ENCODE measurements at regions not wholly inside any gene's neighbourhood (a gene's known extent, or its start where the extent isn't known, plus 50 kb on each side); places are given as distances from the start of the nearest gene placed in this dataset.

DNA sequence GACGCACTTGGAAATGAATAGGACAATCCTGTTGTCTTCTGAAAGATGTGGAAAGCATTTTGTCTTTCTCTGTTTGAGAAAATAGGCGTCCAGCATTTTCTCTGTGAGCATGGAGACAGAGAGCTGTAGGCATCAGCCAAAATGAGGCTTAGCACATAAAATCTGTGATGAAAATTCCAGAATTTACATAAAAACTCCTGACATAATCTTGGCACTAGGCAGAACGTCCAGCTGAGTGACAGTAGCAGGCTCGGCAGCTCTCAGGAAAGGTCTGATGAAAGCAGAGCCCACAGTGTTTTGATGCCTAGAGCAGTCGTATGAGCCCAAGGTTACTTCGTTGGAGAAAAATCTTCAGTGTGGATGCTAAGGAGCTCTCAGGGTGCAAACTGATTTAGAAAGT, 543.3 kb upstream of the MAP3K7 start:
- no peak for FAIRE-seq

GRCh38 chr6:91127752-91128151, 540.9 kb upstream of the MAP3K7 start:
- FAIRE-seq: no peak
- TF ChIP-seq FOSL2 (IDR thresholded peaks at IDR 0.05) (no peak), FOSL2 (CRISPR knock-in tag; IDR thresholded peaks at IDR 0.05) (no peak), EHF (CRISPR knock-in tag; IDR thresholded peaks at IDR 0.05) (no peak), CHD4 (IDR thresholded peaks at IDR 0.05; ENCODE audit: borderline replicate concordance) (no peak), RNF2 (IDR thresholded peaks at IDR 0.05; ENCODE audit: borderline replicate concordance, low read depth) (no peak), ESRRA (IDR thresholded peaks at IDR 0.05; ENCODE audit: borderline replicate concordance, low read length) (no peak), ZSCAN20 (CRISPR knock-in tag; IDR thresholded peaks at IDR 0.05) (no peak), MYC (IDR thresholded peaks at IDR 0.05; ENCODE audit: borderline replicate concordance, low read length) (no peak), REST (IDR thresholded peaks at IDR 0.05) (no peak), KDM5A (IDR thresholded peaks at IDR 0.05) (no peak)
- TF ChIP-seq, protein P1, sequence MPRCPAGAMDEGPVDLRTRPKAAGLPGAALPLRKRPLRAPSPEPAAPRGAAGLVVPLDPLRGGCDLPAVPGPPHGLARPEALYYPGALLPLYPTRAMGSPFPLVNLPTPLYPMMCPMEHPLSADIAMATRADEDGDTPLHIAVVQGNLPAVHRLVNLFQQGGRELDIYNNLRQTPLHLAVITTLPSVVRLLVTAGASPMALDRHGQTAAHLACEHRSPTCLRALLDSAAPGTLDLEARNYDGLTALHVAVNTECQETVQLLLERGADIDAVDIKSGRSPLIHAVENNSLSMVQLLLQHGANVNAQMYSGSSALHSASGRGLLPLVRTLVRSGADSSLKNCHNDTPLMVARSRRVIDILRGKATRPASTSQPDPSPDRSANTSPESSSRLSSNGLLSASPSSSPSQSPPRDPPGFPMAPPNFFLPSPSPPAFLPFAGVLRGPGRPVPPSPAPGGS (IDR thresholded peaks at IDR 0.05): no peak
- no peak for ATAC-seq

More for the DNA sequence above, 543.3 kb upstream of the MAP3K7 start:
- no peak overlapping the region for H3K4me3 ChIP-seq
- no peak for ATAC-seq
- no peak overlapping the region for H3K27ac ChIP-seq
- no peak overlapping the region for H3K4me2 ChIP-seq
- 13% methylated on average over 6 of the region's 6 CpGs for WGBS (ENCODE audit: missing lambda C conversion rate)
- no peaks in the 10 kb centered on the region for H3K4me1 ChIP-seq
- DNase-seq (ENCODE audit: low read depth in 1 of 2, low spot score in 1 of 2): no peak
- ChIA-PET POLR2A (no interaction called here), CTCF (no interaction called here)
- H3K9me3 ChIP-seq: no peaks in the 10 kb centered on the region
- no peak for TF ChIP-seq ZC3H11A (IDR thresholded peaks at IDR 0.05)
- TF ChIP-seq HOXA7 (CRISPR knock-in tag; IDR thresholded peaks at IDR 0.05): no peak
- no peak for TF ChIP-seq MYC (IDR thresholded peaks at IDR 0.05; ENCODE audit: borderline replicate concordance, low read length)
- no peak for TF ChIP-seq BHLHE40 (IDR thresholded peaks at IDR 0.05; ENCODE audit: low read depth, low read length)
- no peak for TF ChIP-seq CEBPB (IDR thresholded peaks at IDR 0.05)
- TF ChIP-seq, protein P2, sequence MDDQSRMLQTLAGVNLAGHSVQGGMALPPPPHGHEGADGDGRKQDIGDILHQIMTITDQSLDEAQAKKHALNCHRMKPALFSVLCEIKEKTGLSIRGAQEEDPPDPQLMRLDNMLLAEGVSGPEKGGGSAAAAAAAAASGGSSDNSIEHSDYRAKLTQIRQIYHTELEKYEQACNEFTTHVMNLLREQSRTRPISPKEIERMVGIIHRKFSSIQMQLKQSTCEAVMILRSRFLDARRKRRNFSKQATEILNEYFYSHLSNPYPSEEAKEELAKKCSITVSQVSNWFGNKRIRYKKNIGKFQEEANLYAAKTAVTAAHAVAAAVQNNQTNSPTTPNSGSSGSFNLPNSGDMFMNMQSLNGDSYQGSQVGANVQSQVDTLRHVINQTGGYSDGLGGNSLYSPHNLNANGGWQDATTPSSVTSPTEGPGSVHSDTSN (IDR thresholded peaks at IDR 0.05): no peak
- no peak for TF ChIP-seq NPAS2 (CRISPR knock-in tag; IDR thresholded peaks at IDR 0.05; ENCODE audit: borderline replicate concordance)

GRCh38 chr6:91126876-91127275, 540.0 kb upstream of the MAP3K7 start:
- ChIA-PET POLR2A (no interaction called here), CTCF (interaction anchor here (1.0 kb wide), 1 partner anchor 12 kb away, joined by 3 read pairs; no protein-coding TSS in a partner anchor)
- WGBS (ENCODE audit: missing lambda C conversion rate): 1% methylated on average over 5 of the region's 5 CpGs
- DNase-seq (ENCODE audit: low read depth in 1 of 2, low spot score in 1 of 2) (no peak), FAIRE-seq (no peak), ATAC-seq (no peak)
- Histone ChIP-seq H3K4me3 (no peak overlapping the region), H3K4me2 (no peak overlapping the region), H3K4me1 (no peaks in the 10 kb centered on the region), H3K9me3 (no peaks in the 10 kb centered on the region), H3K27ac (no peak overlapping the region)
- no peak for TF ChIP-seq CHD4 (IDR thresholded peaks at IDR 0.05; ENCODE audit: borderline replicate concordance)
- TF ChIP-seq RAD21 (conservative IDR thresholded peaks at IDR 0.05 in 1 of 2, IDR thresholded peaks at IDR 0.05 in 1 of 2): no peak
- TF ChIP-seq RNF2 (IDR thresholded peaks at IDR 0.05; ENCODE audit: borderline replicate concordance, low read depth): no peak
- TF ChIP-seq, protein P3, sequence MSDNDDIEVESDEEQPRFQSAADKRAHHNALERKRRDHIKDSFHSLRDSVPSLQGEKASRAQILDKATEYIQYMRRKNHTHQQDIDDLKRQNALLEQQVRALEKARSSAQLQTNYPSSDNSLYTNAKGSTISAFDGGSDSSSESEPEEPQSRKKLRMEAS (IDR thresholded peaks at IDR 0.05): no peak
- no peak for TF ChIP-seq CBX2 (IDR thresholded peaks at IDR 0.05; ENCODE audit: borderline replicate concordance, low read depth)
- no peak for TF ChIP-seq HOXA7 (CRISPR knock-in tag; IDR thresholded peaks at IDR 0.05)
- TF ChIP-seq FOSB (CRISPR knock-in tag; IDR thresholded peaks at IDR 0.05): no peak
- no peak for TF ChIP-seq EHMT2 (IDR thresholded peaks at IDR 0.05; ENCODE audit: low read depth)
- no peak for TF ChIP-seq KDM5A (IDR thresholded peaks at IDR 0.05)
- no peak for TF ChIP-seq MAZ (IDR thresholded peaks at IDR 0.05; ENCODE audit: borderline replicate concordance, low read depth, low read length)
- no peak for TF ChIP-seq TFCP2L1 (CRISPR knock-in tag; IDR thresholded peaks at IDR 0.05)
- no peak for TF ChIP-seq EHF (CRISPR knock-in tag; IDR thresholded peaks at IDR 0.05)
- TF ChIP-seq HOXB13 (CRISPR knock-in tag; IDR thresholded peaks at IDR 0.05; ENCODE audit: low read depth): no peak
- TF ChIP-seq RCOR1 (IDR thresholded peaks at IDR 0.05; ENCODE audit: low read depth, low read length): no peak

More at GRCh38 chr6:91127752-91128151, 540.9 kb upstream of the MAP3K7 start:
- Histone ChIP-seq H3K9me3 (no peaks in the 10 kb centered on the region), H3K4me3 (no peak overlapping the region), H3K4me2 (no peak overlapping the region), H3K4me1 (no peaks in the 10 kb centered on the region), H3K27ac (no peak overlapping the region)
- CTCF ChIA-PET: no interaction called here
- no peak for DNase-seq (ENCODE audit: low read depth in 1 of 2, low spot score in 1 of 2)
- POLR2A ChIA-PET: no interaction called here
